ENCODE measurements at regions not wholly inside any gene's neighbourhood (a gene's known extent, or its start where the extent isn't known, plus 50 kb on each side); places are given as distances from the start of the nearest gene placed in this dataset.

- TF ChIP-seq CTCF (IDR thresholded peaks at IDR 0.05; ENCODE audit: low read length) (no peak), EZH2 (IDR thresholded peaks at IDR 0.05; ENCODE audit: borderline replicate concordance, low read length) (no peak)
- H2AFZ ChIP-seq (ENCODE audit: low read length), result no peak overlapping the region
Observed at GRCh38 chr2:64850642-64851041, 138.6 kb upstream of the SLC1A4 start.

GRCh38 chr2:64852771-64853241 is 136.4 kb upstream of the SLC1A4 start:
- Histone ChIP-seq H3K79me2 (ENCODE audit: insufficient read depth, low read length) (no peaks in the 10 kb centered on the region), H3K4me3 (ENCODE audit: low read depth, low read length, poor library complexity, severe bottlenecking) (no peak overlapping the region), H3K4me1 (ENCODE audit: insufficient read depth, low read length, severe bottlenecking) (peaks cover 34% of the 10 kb centered on the region), H3K27me3 (ENCODE audit: insufficient read depth, low read length) (no peaks in the 10 kb centered on the region), H2AFZ (ENCODE audit: low read length) (no peak overlapping the region), H3F3A (ENCODE audit: insufficient read depth, low read length) (peaks cover 5% of the 10 kb centered on the region; the same call in 1 of the 2 replicates), H3K27ac (ENCODE audit: low read depth, low read length, poor library complexity, severe bottlenecking) (peak overlapping the region; percentile 65), H3K9me3 (ENCODE audit: low read length) (no peaks in the 10 kb centered on the region), H3K9ac (ENCODE audit: low read length) (peak overlapping the region; percentile 21; the same call in 1 of the 2 replicates), H3K36me3 (ENCODE audit: insufficient read depth, low read length) (no peaks in the 10 kb centered on the region), H4K20me1 (ENCODE audit: insufficient read depth, low read length) (no peaks in the 10 kb centered on the region), H3K9me2 (ENCODE audit: low read depth, low read length) (no peaks in the 10 kb centered on the region), H3K4me2 (ENCODE audit: low read length) (peak overlapping the region; percentile 30; the same call in 1 of the 2 replicates)
- no peak for TF ChIP-seq CTCF (IDR thresholded peaks at IDR 0.05; ENCODE audit: low read length)
- no peak for TF ChIP-seq EZH2 (IDR thresholded peaks at IDR 0.05; ENCODE audit: borderline replicate concordance, low read length)

More at GRCh38 chr2:64850642-64851041, 138.6 kb upstream of the SLC1A4 start:
- H3F3A ChIP-seq (ENCODE audit: insufficient read depth, low read length), result no peaks in the 10 kb centered on the region
- H3K4me1 ChIP-seq (ENCODE audit: insufficient read depth, low read length, severe bottlenecking), result peaks cover 41% of the 10 kb centered on the region
- H3K27ac ChIP-seq (ENCODE audit: low read depth, low read length, poor library complexity, severe bottlenecking), result no peak overlapping the region
- no peaks in the 10 kb centered on the region for H3K36me3 ChIP-seq (ENCODE audit: insufficient read depth, low read length)
- H3K9me2 ChIP-seq (ENCODE audit: low read depth, low read length), result no peaks in the 10 kb centered on the region
- no peak overlapping the region for H3K4me2 ChIP-seq (ENCODE audit: low read length)
- no peaks in the 10 kb centered on the region for H3K27me3 ChIP-seq (ENCODE audit: insufficient read depth, low read length)
- H4K20me1 ChIP-seq (ENCODE audit: insufficient read depth, low read length), result no peaks in the 10 kb centered on the region
- no peak overlapping the region for H3K9ac ChIP-seq (ENCODE audit: low read length)
- H3K9me3 ChIP-seq (ENCODE audit: low read length), result no peaks in the 10 kb centered on the region
- no peak overlapping the region for H3K4me3 ChIP-seq (ENCODE audit: low read depth, low read length, poor library complexity, severe bottlenecking)
- no peaks in the 10 kb centered on the region for H3K79me2 ChIP-seq (ENCODE audit: insufficient read depth, low read length)

- Histone ChIP-seq H3K4me2 (ENCODE audit: low read length) (peak overlapping the region; percentile 30; the same call in 1 of the 2 replicates), H3K79me2 (ENCODE audit: insufficient read depth, low read length) (no peaks in the 10 kb centered on the region), H3K9ac (ENCODE audit: low read length) (peak overlapping the region; percentile 21; the same call in 1 of the 2 replicates)
Observed at GRCh38 chr2:64853306-64853705, 135.9 kb upstream of the SLC1A4 start.

More at GRCh38 chr2:64853306-64853705, 135.9 kb upstream of the SLC1A4 start:
- Histone ChIP-seq H3K9me2 (ENCODE audit: low read depth, low read length) (no peaks in the 10 kb centered on the region), H3K27me3 (ENCODE audit: insufficient read depth, low read length) (no peaks in the 10 kb centered on the region), H3K27ac (ENCODE audit: low read depth, low read length, poor library complexity, severe bottlenecking) (peak overlapping the region; percentile 65), H3K9me3 (ENCODE audit: low read length) (no peaks in the 10 kb centered on the region), H3K4me1 (ENCODE audit: insufficient read depth, low read length, severe bottlenecking) (peaks cover 39% of the 10 kb centered on the region), H3F3A (ENCODE audit: insufficient read depth, low read length) (peaks cover 5% of the 10 kb centered on the region; the same call in 1 of the 2 replicates), H3K4me3 (ENCODE audit: low read depth, low read length, poor library complexity, severe bottlenecking) (no peak overlapping the region), H4K20me1 (ENCODE audit: insufficient read depth, low read length) (no peaks in the 10 kb centered on the region), H3K36me3 (ENCODE audit: insufficient read depth, low read length) (no peaks in the 10 kb centered on the region), H2AFZ (ENCODE audit: low read length) (no peak overlapping the region)
- TF ChIP-seq EZH2 (IDR thresholded peaks at IDR 0.05; ENCODE audit: borderline replicate concordance, low read length) (no peak), CTCF (IDR thresholded peaks at IDR 0.05; ENCODE audit: low read length) (no peak)

Measured in OCI-LY1 (cell line).